ENCODE measurements at regions not wholly inside any gene's neighbourhood (a gene's known extent, or its start where the extent isn't known, plus 50 kb on each side); places are given as distances from the start of the nearest gene placed in this dataset.
"Not testable (repeated sequence)": the region's sequence is repeated elsewhere in the genome, so short reads cannot be mapped to it uniquely, and the experiment has no call there.

- TF ChIP-seq CTCF (IDR thresholded peaks at IDR 0.05) (no peak), POLR2A (IDR thresholded peaks at IDR 0.05) (no peak)
- DNase-seq, result no peak
- Histone ChIP-seq H3K36me3 (no peaks in the 10 kb centered on the region), H3K27ac (no peak overlapping the region), H3K27me3 (no peaks in the 10 kb centered on the region), H3K4me3 (no peak overlapping the region), H3K4me1 (no peaks in the 10 kb centered on the region), H3K9me3 (no peaks in the 10 kb centered on the region)
Observed at GRCh38 chr7:101757879-101758278, 59.5 kb upstream of the CUX1 start.

- H3K27ac ChIP-seq, H3K4me1 ChIP-seq, H3K9me3 ChIP-seq, DNase-seq, H3K27me3 ChIP-seq, H3K4me3 ChIP-seq, H3K36me3 ChIP-seq: not testable (repeated sequence)
Observed at GRCh38 chr7:101758519-101758918, 58.9 kb upstream of the CUX1 start.

- no peak overlapping the region for H3K4me3 ChIP-seq
- no peaks in the 10 kb centered on the region for H3K36me3 ChIP-seq
- no peaks in the 10 kb centered on the region for H3K27me3 ChIP-seq
- no peak for DNase-seq
- TF ChIP-seq CTCF (IDR thresholded peaks at IDR 0.05), result no peak
- H3K4me1 ChIP-seq, result no peaks in the 10 kb centered on the region
- H3K27ac ChIP-seq, result no peak overlapping the region
- no peaks in the 10 kb centered on the region for H3K9me3 ChIP-seq
Observed at GRCh38 chr7:101764221-101764620, 53.2 kb upstream of the CUX1 start.

DNA sequence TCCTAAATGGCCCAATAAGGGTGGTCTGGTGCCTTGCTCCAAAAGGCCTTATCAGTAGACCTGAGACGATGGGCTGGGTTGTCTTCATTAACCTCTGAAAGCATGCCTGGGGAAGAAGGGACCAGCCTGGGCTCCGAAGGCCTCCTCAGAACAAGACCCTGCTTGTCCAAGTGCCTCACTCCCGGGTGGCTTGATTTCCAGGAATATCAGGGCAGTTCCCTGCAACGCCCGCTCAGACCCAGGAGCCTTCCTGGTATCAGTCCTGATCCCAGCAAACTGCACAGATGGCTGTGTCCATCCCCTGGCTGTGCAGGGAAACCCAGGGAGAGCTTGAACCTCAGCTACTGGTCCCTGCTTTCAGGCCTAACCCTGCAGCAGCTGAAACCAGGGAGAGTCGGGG lies 49.9 kb upstream of the CUX1 start:
- no peak for TF ChIP-seq POLR2A (IDR thresholded peaks at IDR 0.05)
- no peak for TF ChIP-seq CTCF (IDR thresholded peaks at IDR 0.05)
- Histone ChIP-seq H3K27ac (no peak overlapping the region), H3K27me3 (no peaks in the 10 kb centered on the region), H3K36me3 (no peaks in the 10 kb centered on the region), H3K4me3 (no peak overlapping the region), H3K9me3 (no peaks in the 10 kb centered on the region), H3K4me1 (no peaks in the 10 kb centered on the region)
- no peak for DNase-seq
